NT2/D1 (cell line): ENCODE measurements at regions not wholly inside any gene's neighbourhood (a gene's known extent, or its start where the extent isn't known, plus 50 kb on each side); places are given as distances from the start of the nearest gene placed in this dataset.
"Not testable (repeated sequence)": the region's sequence is repeated elsewhere in the genome, so short reads cannot be mapped to it uniquely, and the experiment has no call there.

Experiments used
- DNase-seq: peaks from one replicate; pipeline ENCODE4 v3.0.0-alpha.2; 2011; ENCODE audit warnings: low read depth, low spot score
- H3K27me3 ChIP-seq: 2 replicates; pipeline ENCODE4 v1.6.0; 2011; ENCODE audit warnings: mild to moderate bottlenecking; ENCODE audit not compliant: insufficient read length, insufficient read depth
- H3K36me3 ChIP-seq: 2 replicates; pipeline ENCODE4 v1.6.1; 2011; ENCODE audit warnings: mild to moderate bottlenecking, low read length, mixed read lengths; ENCODE audit not compliant: insufficient read depth, insufficient read length
- H3K4me1 ChIP-seq: 2 replicates; pipeline ENCODE4 v1.5.1; 2011; ENCODE audit not compliant: insufficient read depth, insufficient read length
- H3K4me3 ChIP-seq: 2 replicates; pipeline ENCODE4 v1.5.1; 2011; ENCODE audit warnings: low read depth; ENCODE audit not compliant: insufficient read length
- H3K9ac ChIP-seq: 2 replicates; pipeline ENCODE4 v1.6.0; 2011; ENCODE audit warnings: low read depth; ENCODE audit not compliant: insufficient read length
- H3K9me3 ChIP-seq: 2 replicates; pipeline ENCODE4 v1.5.1; 2011; ENCODE audit warnings: mild to moderate bottlenecking, low read length; ENCODE audit not compliant: insufficient read depth
- SUZ12 ChIP-seq: IDR thresholded peaks from 2 replicates; pipeline ENCODE4 v1.6.1; 2011; ENCODE audit not compliant: insufficient read length, insufficient read depth; ENCODE audit errors: extremely low read depth
- YY1 ChIP-seq: IDR thresholded peaks from 2 replicates; pipeline ENCODE4 v1.6.1; 2011; ENCODE audit not compliant: insufficient read length, insufficient read depth
- ZNF274 ChIP-seq: IDR thresholded peaks from 2 replicates; pipeline ENCODE4 v1.6.1; 2011; ENCODE audit warnings: mild to moderate bottlenecking, low read depth, low read length

- H3K9ac ChIP-seq, DNase-seq, H3K9me3 ChIP-seq, H3K27me3 ChIP-seq, H3K4me3 ChIP-seq, H3K36me3 ChIP-seq, H3K4me1 ChIP-seq: not testable (repeated sequence)
Measured at GRCh38 chr17:6373599-6373998, 61.3 kb downstream of the AIPL1 start.

- no peak overlapping the region for H3K9ac ChIP-seq
- DNase-seq: no peak
- no peaks in the 10 kb centered on the region for H3K27me3 ChIP-seq
- TF ChIP-seq SUZ12: no peak
- TF ChIP-seq ZNF274: no peak
- no peak for TF ChIP-seq YY1
- no peaks in the 10 kb centered on the region for H3K9me3 ChIP-seq
- no peaks in the 10 kb centered on the region for H3K4me1 ChIP-seq
- no peak overlapping the region for H3K4me3 ChIP-seq
- H3K36me3 ChIP-seq: no peaks in the 10 kb centered on the region
Measured at GRCh38 chr17:6366221-6366666, 68.7 kb downstream of the AIPL1 start.

GRCh38 chr17:6365200-6365943 lies 69.5 kb downstream of the AIPL1 start:
- Histone ChIP-seq H3K9ac (no peak overlapping the region), H3K9me3 (no peaks in the 10 kb centered on the region), H3K27me3 (no peaks in the 10 kb centered on the region), H3K36me3 (no peaks in the 10 kb centered on the region), H3K4me3 (no peak overlapping the region), H3K4me1 (no peaks in the 10 kb centered on the region)
- DNase-seq: no peak
- no peak for TF ChIP-seq ZNF274
- TF ChIP-seq SUZ12: no peak
- TF ChIP-seq YY1: no peak

- TF ChIP-seq YY1: no peak
- no peak for TF ChIP-seq ZNF274
- no peak for TF ChIP-seq SUZ12
- no peak overlapping the region for H3K4me3 ChIP-seq
- H3K9me3 ChIP-seq: no peaks in the 10 kb centered on the region
- no peaks in the 10 kb centered on the region for H3K36me3 ChIP-seq
- H3K4me1 ChIP-seq: no peaks in the 10 kb centered on the region
- H3K27me3 ChIP-seq: no peaks in the 10 kb centered on the region
- H3K9ac ChIP-seq: no peak overlapping the region
- DNase-seq: no peak
Measured at GRCh38 chr17:6361733-6362132, 73.2 kb downstream of the AIPL1 start.

- Histone ChIP-seq H3K9ac (no peak overlapping the region), H3K4me3 (no peak overlapping the region), H3K27me3 (no peaks in the 10 kb centered on the region), H3K4me1 (no peaks in the 10 kb centered on the region), H3K36me3 (no peaks in the 10 kb centered on the region), H3K9me3 (no peaks in the 10 kb centered on the region)
- no peak for DNase-seq
- TF ChIP-seq ZNF274 (no peak), SUZ12 (no peak)
Measured at GRCh38 chr17:6358131-6358530, 76.8 kb downstream of the AIPL1 start.

- TF ChIP-seq ZNF274 (no peak), YY1 (no peak), SUZ12 (no peak)
- H3K4me3 ChIP-seq: no peak overlapping the region
- DNase-seq: no peak
- no peaks in the 10 kb centered on the region for H3K4me1 ChIP-seq
- H3K9ac ChIP-seq: no peak overlapping the region
- H3K36me3 ChIP-seq: no peaks in the 10 kb centered on the region
- no peaks in the 10 kb centered on the region for H3K9me3 ChIP-seq
- no peaks in the 10 kb centered on the region for H3K27me3 ChIP-seq
Measured at GRCh38 chr17:6356562-6356961, 78.4 kb downstream of the AIPL1 start.

- DNase-seq: no peak
- H3K4me1 ChIP-seq: no peaks in the 10 kb centered on the region
- H3K9ac ChIP-seq: no peak overlapping the region
- H3K9me3 ChIP-seq: no peaks in the 10 kb centered on the region
- no peak overlapping the region for H3K4me3 ChIP-seq
- H3K27me3 ChIP-seq: no peaks in the 10 kb centered on the region
- no peaks in the 10 kb centered on the region for H3K36me3 ChIP-seq
- TF ChIP-seq ZNF274 (no peak), YY1 (no peak)
Measured at GRCh38 chr17:6355196-6355595, 79.7 kb downstream of the AIPL1 start.
